ENCODE measurements at regions not wholly inside any gene's neighbourhood (a gene's known extent, or its start where the extent isn't known, plus 50 kb on each side); places are given as distances from the start of the nearest gene placed in this dataset.

GRCh38 chr10:28924717-28925116, 247.4 kb downstream of the BAMBI start:
- Histone ChIP-seq H3K36me3 (ENCODE audit: insufficient read depth, low read length) (no peaks in the 10 kb centered on the region), H3K9me3 (ENCODE audit: insufficient read depth, low read depth, low read length) (peaks cover 3% of the 10 kb centered on the region), H4K20me1 (ENCODE audit: insufficient read depth, low read length) (no peaks in the 10 kb centered on the region), H3K4me3 (ENCODE audit: insufficient read depth, low read depth, low read length) (no peak overlapping the region), H3K4me2 (ENCODE audit: low read length) (peak overlapping the region; percentile 39), H3K4me1 (ENCODE audit: insufficient read depth, low read length) (peaks cover 8% of the 10 kb centered on the region), H3K9ac (ENCODE audit: low read length) (no peak overlapping the region), H3K79me2 (ENCODE audit: insufficient read depth, low read length) (no peaks in the 10 kb centered on the region), H3K27me3 (ENCODE audit: insufficient read depth, low read length) (no peaks in the 10 kb centered on the region), H2AFZ (ENCODE audit: low read depth, low read length) (peak overlapping the region; percentile 22), H3K27ac (ENCODE audit: low read depth, low read length) (no peak overlapping the region)
- peaks cover 7% of the 10 kb centered on the region for H3K4me1 Mint-ChIP-seq (ENCODE audit: low read depth, unreplicated experiment)
- no peaks in the 10 kb centered on the region for H3K36me3 Mint-ChIP-seq (ENCODE audit: low read depth, unreplicated experiment)
- no peak for FAIRE-seq
- no peaks in the 10 kb centered on the region for H3K27me3 Mint-ChIP-seq (ENCODE audit: low read depth, unreplicated experiment)
- H3K9me3 Mint-ChIP-seq (ENCODE audit: unreplicated experiment): peaks cover 1% of the 10 kb centered on the region
- TF ChIP-seq EZH2 (IDR thresholded peaks at IDR 0.05; ENCODE audit: insufficient read depth, low read length) (no peak), CTCF (IDR thresholded peaks at IDR 0.05; ENCODE audit: insufficient read depth, low read depth, low read length) (no peak)
- no peak overlapping the region for H3K4me3 Mint-ChIP-seq (ENCODE audit: unreplicated experiment)
- DNase-seq (ENCODE audit: low read depth): no peak
- H3K27ac Mint-ChIP-seq (ENCODE audit: unreplicated experiment): no peak overlapping the region

- no peak overlapping the region for H3K4me3 Mint-ChIP-seq (ENCODE audit: unreplicated experiment)
- no peak for FAIRE-seq
- H2AFZ ChIP-seq (ENCODE audit: low read depth, low read length): peak overlapping the region; percentile 22
Observed at GRCh38 chr10:28925121-28925663, 247.9 kb downstream of the BAMBI start.

GRCh38 chr10:28926932-28927331, 249.6 kb downstream of the BAMBI start:
- Histone ChIP-seq H3K27me3 (ENCODE audit: insufficient read depth, low read length) (no peaks in the 10 kb centered on the region), H3K4me1 (ENCODE audit: insufficient read depth, low read length) (peaks cover 7% of the 10 kb centered on the region), H3K36me3 (ENCODE audit: insufficient read depth, low read length) (no peaks in the 10 kb centered on the region), H3K9me3 (ENCODE audit: insufficient read depth, low read depth, low read length) (peaks cover 3% of the 10 kb centered on the region), H2AFZ (ENCODE audit: low read depth, low read length) (no peak overlapping the region), H3K4me3 (ENCODE audit: insufficient read depth, low read depth, low read length) (no peak overlapping the region), H3K79me2 (ENCODE audit: insufficient read depth, low read length) (no peaks in the 10 kb centered on the region), H3K4me2 (ENCODE audit: low read length) (no peak overlapping the region), H4K20me1 (ENCODE audit: insufficient read depth, low read length) (no peaks in the 10 kb centered on the region), H3K27ac (ENCODE audit: low read depth, low read length) (no peak overlapping the region), H3K9ac (ENCODE audit: low read length) (no peak overlapping the region)
- H3K9me3 Mint-ChIP-seq (ENCODE audit: unreplicated experiment): peaks cover 1% of the 10 kb centered on the region
- H3K27ac Mint-ChIP-seq (ENCODE audit: unreplicated experiment): no peak overlapping the region
- DNase-seq (ENCODE audit: low read depth): no peak
- peaks cover 7% of the 10 kb centered on the region for H3K4me1 Mint-ChIP-seq (ENCODE audit: low read depth, unreplicated experiment)
- no peak overlapping the region for H3K4me3 Mint-ChIP-seq (ENCODE audit: unreplicated experiment)
- no peaks in the 10 kb centered on the region for H3K36me3 Mint-ChIP-seq (ENCODE audit: low read depth, unreplicated experiment)
- TF ChIP-seq CTCF (IDR thresholded peaks at IDR 0.05; ENCODE audit: insufficient read depth, low read depth, low read length) (no peak), EZH2 (IDR thresholded peaks at IDR 0.05; ENCODE audit: insufficient read depth, low read length) (no peak)
- no peaks in the 10 kb centered on the region for H3K27me3 Mint-ChIP-seq (ENCODE audit: low read depth, unreplicated experiment)
- peak; percentile 23 for FAIRE-seq

More at GRCh38 chr10:28925121-28925663, 247.9 kb downstream of the BAMBI start:
- Histone ChIP-seq H3K79me2 (ENCODE audit: insufficient read depth, low read length) (no peaks in the 10 kb centered on the region), H3K36me3 (ENCODE audit: insufficient read depth, low read length) (no peaks in the 10 kb centered on the region), H3K27ac (ENCODE audit: low read depth, low read length) (no peak overlapping the region), H3K4me3 (ENCODE audit: insufficient read depth, low read depth, low read length) (no peak overlapping the region), H3K4me2 (ENCODE audit: low read length) (peak overlapping the region; percentile 39), H3K9ac (ENCODE audit: low read length) (no peak overlapping the region), H4K20me1 (ENCODE audit: insufficient read depth, low read length) (no peaks in the 10 kb centered on the region), H3K4me1 (ENCODE audit: insufficient read depth, low read length) (peaks cover 8% of the 10 kb centered on the region), H3K9me3 (ENCODE audit: insufficient read depth, low read depth, low read length) (peaks cover 3% of the 10 kb centered on the region), H3K27me3 (ENCODE audit: insufficient read depth, low read length) (no peaks in the 10 kb centered on the region)
- DNase-seq (ENCODE audit: low read depth): no peak
- Mint-ChIP-seq H3K27me3 (ENCODE audit: low read depth, unreplicated experiment) (no peaks in the 10 kb centered on the region), H3K9me3 (ENCODE audit: unreplicated experiment) (peaks cover 1% of the 10 kb centered on the region), H3K36me3 (ENCODE audit: low read depth, unreplicated experiment) (no peaks in the 10 kb centered on the region), H3K4me1 (ENCODE audit: low read depth, unreplicated experiment) (peaks cover 7% of the 10 kb centered on the region), H3K27ac (ENCODE audit: unreplicated experiment) (no peak overlapping the region)
- TF ChIP-seq EZH2 (IDR thresholded peaks at IDR 0.05; ENCODE audit: insufficient read depth, low read length): no peak
